ENCODE measurements at regions not wholly inside any gene's neighbourhood (a gene's known extent, or its start where the extent isn't known, plus 50 kb on each side); places are given as distances from the start of the nearest gene placed in this dataset.

GRCh38 chr20:17109307-17109706 is 117.5 kb upstream of the PCSK2 start:
- dilution Hi-C loops (cut with MboI; ENCODE audit: extremely low pct_ligation_motif_present, low sequenced_read_pairs), result no loop called here
- H2AFZ ChIP-seq (ENCODE audit: control insufficient read depth, low read length), result no peak overlapping the region
- no peak overlapping the region for H3K9ac ChIP-seq (ENCODE audit: control insufficient read depth, extremely low read depth, insufficient read depth, low read length)
- FAIRE-seq (no peak), DNase-seq (ENCODE audit: low read depth, low spot score) (no peak)
- TF ChIP-seq EZH2 (IDR thresholded peaks at IDR 0.05; ENCODE audit: low read length) (no peak), CTCF (optimal IDR thresholded peaks at IDR 0.05 in 1 of 3, IDR thresholded peaks at IDR 0.05 in 1 of 3, conservative IDR thresholded peaks at IDR 0.05 in 1 of 3; ENCODE audit: extremely low read depth in 1 of 3, insufficient read depth in 2 of 3, low read length in 3 of 3) (no peak)
- no peak overlapping the region for H3K4me3 ChIP-seq (ENCODE audit: control insufficient read depth in 2 of 3, extremely low read depth in 1 of 3, insufficient read depth in 2 of 3, low read depth in 1 of 3, low read length in 3 of 3)
- H4K20me1 ChIP-seq (ENCODE audit: control insufficient read depth, extremely low read depth, insufficient read depth, low read length), result no peaks in the 10 kb centered on the region
- no peaks in the 10 kb centered on the region for H3K4me1 ChIP-seq (ENCODE audit: control insufficient read depth, extremely low read depth, insufficient read depth, low read length)
- no peaks in the 10 kb centered on the region for H3K9me1 ChIP-seq (ENCODE audit: control insufficient read depth, extremely low read depth, insufficient read depth, low read length)
- no peak overlapping the region for H3K4me2 ChIP-seq (ENCODE audit: control insufficient read depth, extremely low read depth, insufficient read depth, low read depth, low read length)
- no peaks in the 10 kb centered on the region for H3K27me3 ChIP-seq (ENCODE audit: control insufficient read depth, extremely low read depth, insufficient read depth, low read length)
- no peaks in the 10 kb centered on the region for H3K9me3 ChIP-seq (ENCODE audit: control insufficient read depth, low read depth, low read length)
- no peaks in the 10 kb centered on the region for H3K36me3 ChIP-seq (ENCODE audit: control insufficient read depth in 2 of 2, extremely low read depth in 1 of 2, insufficient read depth in 2 of 2, low read length in 2 of 2)
- no peak overlapping the region for H3K27ac ChIP-seq (ENCODE audit: control insufficient read depth, insufficient read depth, low read length)
- no peaks in the 10 kb centered on the region for H3K79me2 ChIP-seq (ENCODE audit: control insufficient read depth, insufficient read depth, low read length)

GRCh38 chr20:17128206-17128605 is 98.6 kb upstream of the PCSK2 start:
- no peaks in the 10 kb centered on the region for H3K9me1 ChIP-seq (ENCODE audit: control insufficient read depth, extremely low read depth, insufficient read depth, low read length)

More at GRCh38 chr20:17128206-17128605, 98.6 kb upstream of the PCSK2 start:
- no peak overlapping the region for H2AFZ ChIP-seq (ENCODE audit: control insufficient read depth, low read length)
- no peak overlapping the region for H3K27ac ChIP-seq (ENCODE audit: control insufficient read depth, insufficient read depth, low read length)
- FAIRE-seq (no peak), DNase-seq (ENCODE audit: low read depth, low spot score) (no peak)
- no peaks in the 10 kb centered on the region for H3K4me1 ChIP-seq (ENCODE audit: control insufficient read depth, extremely low read depth, insufficient read depth, low read length)
- H3K4me3 ChIP-seq (ENCODE audit: control insufficient read depth in 2 of 3, extremely low read depth in 1 of 3, insufficient read depth in 2 of 3, low read depth in 1 of 3, low read length in 3 of 3), result no peak overlapping the region
- H3K4me2 ChIP-seq (ENCODE audit: control insufficient read depth, extremely low read depth, insufficient read depth, low read depth, low read length), result no peak overlapping the region
- TF ChIP-seq CTCF (optimal IDR thresholded peaks at IDR 0.05 in 1 of 3, IDR thresholded peaks at IDR 0.05 in 1 of 3, conservative IDR thresholded peaks at IDR 0.05 in 1 of 3; ENCODE audit: extremely low read depth in 1 of 3, insufficient read depth in 2 of 3, low read length in 3 of 3) (no peak), EZH2 (IDR thresholded peaks at IDR 0.05; ENCODE audit: low read length) (no peak)
- no peaks in the 10 kb centered on the region for H3K27me3 ChIP-seq (ENCODE audit: control insufficient read depth, extremely low read depth, insufficient read depth, low read length)
- H4K20me1 ChIP-seq (ENCODE audit: control insufficient read depth, extremely low read depth, insufficient read depth, low read length), result no peaks in the 10 kb centered on the region
- no peak overlapping the region for H3K9ac ChIP-seq (ENCODE audit: control insufficient read depth, extremely low read depth, insufficient read depth, low read length)
- H3K36me3 ChIP-seq (ENCODE audit: control insufficient read depth in 2 of 2, extremely low read depth in 1 of 2, insufficient read depth in 2 of 2, low read length in 2 of 2), result no peaks in the 10 kb centered on the region
- dilution Hi-C loops (cut with MboI; ENCODE audit: extremely low pct_ligation_motif_present, low sequenced_read_pairs), result no loop called here
- H3K9me3 ChIP-seq (ENCODE audit: control insufficient read depth, low read depth, low read length), result no peaks in the 10 kb centered on the region
- H3K79me2 ChIP-seq (ENCODE audit: control insufficient read depth, insufficient read depth, low read length), result no peaks in the 10 kb centered on the region

All from keratinocyte (primary cell).